GM21723 (cell line): ENCODE measurements at regions not wholly inside any gene's neighbourhood (a gene's known extent, or its start where the extent isn't known, plus 50 kb on each side); places are given as distances from the start of the nearest gene placed in this dataset.
A peak's percentile ranks its signal among the peaks of the same experiment; 100 is the strongest.

Source experiments
- ATAC-seq: cut with Tn5 transposase; IDR thresholded peaks from one replicate; pipeline ENCODE4 v1.9.1; 2021; ENCODE audit warnings: mild to moderate bottlenecking, moderate library complexity; ENCODE audit not compliant: unreplicated experiment

- no peak for ATAC-seq
These were observed 151.0 kb upstream of the DKK2 start for GRCh38 chr4:107187091-107187490.

DNA sequence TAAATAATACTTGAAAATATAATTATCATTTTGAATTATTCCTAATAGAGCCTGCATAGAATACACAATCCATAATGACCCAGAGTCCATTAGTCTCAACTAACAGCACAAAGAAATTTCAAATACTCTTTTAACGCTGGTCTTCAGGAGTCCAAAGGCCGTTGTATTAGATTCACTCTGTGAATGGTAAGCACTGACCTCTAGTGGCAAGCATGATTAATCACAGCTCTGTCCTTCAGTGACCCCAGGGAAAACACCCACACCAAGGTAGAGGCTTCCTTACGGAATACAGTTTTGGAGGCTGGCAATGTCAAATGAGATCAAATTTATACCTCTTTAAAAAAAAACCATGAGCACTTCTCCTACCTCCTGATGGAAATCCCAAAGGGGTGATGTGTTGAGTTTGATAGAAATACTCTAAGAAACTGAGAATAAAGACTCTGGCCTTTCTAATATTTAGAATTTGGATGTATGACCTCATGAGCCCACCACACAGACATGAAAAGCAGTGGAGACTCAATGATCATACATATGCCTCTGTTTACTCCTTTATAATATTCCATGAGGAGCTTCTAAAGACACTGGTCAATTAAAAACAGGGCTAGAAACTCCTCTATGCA, 147.2 kb upstream of the DKK2 start:
- peak; percentile 99 for ATAC-seq

- no peak for ATAC-seq
These were observed 146.2 kb upstream of the DKK2 start for GRCh38 chr4:107182347-107182746.

GRCh38 chr4:107166873-107167450, 130.8 kb upstream of the DKK2 start:
- no peak for ATAC-seq

- ATAC-seq, result no peak
These were observed 130.1 kb upstream of the DKK2 start for GRCh38 chr4:107166181-107166580.

GRCh38 chr4:107164962-107165475, 128.9 kb upstream of the DKK2 start:
- ATAC-seq, result no peak

DNA sequence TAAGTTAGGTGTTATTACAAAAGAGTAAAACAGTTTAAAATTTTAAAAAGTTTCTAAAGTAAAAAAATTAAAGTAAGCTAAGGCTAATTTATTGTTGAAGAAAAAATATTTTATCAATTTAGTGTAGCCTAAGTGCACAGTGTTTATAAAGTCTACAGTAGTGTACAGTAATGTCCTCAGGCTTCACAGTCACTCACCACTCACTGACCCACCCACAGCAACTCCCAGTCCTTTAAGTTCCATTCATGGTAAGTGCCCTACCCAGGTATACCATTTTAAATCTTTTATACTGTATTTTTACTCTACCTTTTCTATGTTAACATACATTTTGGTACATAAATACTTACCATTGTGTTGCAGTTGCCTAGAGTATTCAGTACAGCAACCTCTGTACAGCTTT, 120.3 kb upstream of the DKK2 start:
- ATAC-seq, result no peak

DNA sequence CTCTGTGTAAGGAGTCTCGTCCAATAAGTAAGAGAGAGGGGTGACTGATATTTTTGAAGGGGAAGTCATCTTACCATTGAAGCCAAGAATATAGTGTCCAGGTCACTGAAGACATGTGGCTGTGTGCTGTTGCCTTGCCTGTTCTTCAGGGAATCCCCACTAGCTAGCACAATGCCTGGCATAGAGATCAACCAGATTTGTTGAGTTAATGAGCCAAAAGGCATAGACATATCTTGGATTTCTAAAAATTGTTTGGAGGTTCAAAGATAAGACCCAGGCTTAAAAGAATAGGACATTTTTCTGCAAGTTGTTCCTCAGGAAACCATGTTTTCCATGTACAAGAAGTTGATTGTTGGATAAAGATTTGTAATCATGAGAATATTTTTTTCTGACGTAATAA, 119.3 kb upstream of the DKK2 start:
- ATAC-seq, result no peak

GRCh38 chr4:107153956-107154355, 117.8 kb upstream of the DKK2 start:
- no peak for ATAC-seq

DNA sequence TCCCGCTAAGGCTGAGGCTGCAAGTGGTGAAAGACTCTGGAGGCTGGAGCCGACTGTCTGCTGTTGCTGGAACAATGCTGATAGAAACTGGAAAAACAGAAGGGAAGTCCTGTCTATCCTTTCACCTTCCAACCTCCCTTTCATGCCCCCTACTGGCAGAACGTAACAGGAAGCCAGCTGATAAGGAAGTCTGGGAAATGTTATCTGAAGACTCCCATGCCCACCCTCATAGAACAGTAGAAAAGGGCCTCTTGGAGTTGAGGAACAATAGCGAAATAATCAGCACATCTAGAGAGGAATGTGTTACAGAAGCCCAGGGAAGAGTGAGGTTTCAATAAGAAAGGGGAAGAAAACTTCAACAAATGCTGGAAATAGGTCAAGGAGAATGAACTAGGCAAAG, 117.1 kb upstream of the DKK2 start:
- ATAC-seq, result no peak

GRCh38 chr4:107151173-107151572, 115.1 kb upstream of the DKK2 start:
- no peak for ATAC-seq

DNA sequence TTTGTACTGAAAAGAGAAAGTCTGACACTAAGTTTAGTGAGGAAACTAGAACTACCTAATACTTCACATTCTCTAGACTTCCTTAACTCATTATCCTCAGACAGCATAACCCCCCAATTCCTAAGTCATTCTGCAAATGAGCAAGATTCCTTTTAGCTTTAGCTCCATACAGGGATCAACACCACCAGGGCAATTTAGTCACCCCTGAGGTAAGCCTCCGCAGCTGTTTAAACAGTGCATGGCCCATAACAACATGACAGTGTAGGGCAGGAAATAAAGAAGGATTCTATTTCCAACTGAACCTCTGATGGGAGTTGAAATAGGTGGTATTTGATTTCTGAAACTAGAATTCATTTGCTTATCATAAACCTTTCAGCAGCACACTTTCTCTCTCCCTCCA, 112.8 kb upstream of the DKK2 start:
- ATAC-seq, result no peak

GRCh38 chr4:107147873-107148272, 111.8 kb upstream of the DKK2 start:
- no peak for ATAC-seq

DNA sequence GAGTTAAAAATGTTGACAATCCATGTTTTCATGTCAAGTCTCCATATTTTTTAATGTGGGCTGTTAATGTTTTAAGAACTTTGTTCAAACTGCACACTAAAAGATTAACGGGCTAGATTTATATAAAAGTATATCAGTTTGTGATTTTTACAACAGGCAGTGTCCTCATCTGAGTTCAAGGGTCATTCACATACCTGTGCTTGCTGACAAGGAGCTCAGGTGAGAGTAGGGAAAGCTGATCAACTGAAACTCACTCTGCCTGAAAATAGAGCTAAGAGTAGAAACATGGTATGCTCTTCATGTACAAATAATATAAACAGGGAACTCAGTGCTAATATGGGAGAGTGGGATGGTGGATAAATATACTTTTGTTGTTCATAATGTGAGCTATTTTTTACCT, 102.3 kb upstream of the DKK2 start:
- no peak for ATAC-seq

- no peak for ATAC-seq
These were observed 98.0 kb upstream of the DKK2 start for GRCh38 chr4:107133965-107134653.

GRCh38 chr4:107131295-107131694, 95.2 kb upstream of the DKK2 start:
- no peak for ATAC-seq

DNA sequence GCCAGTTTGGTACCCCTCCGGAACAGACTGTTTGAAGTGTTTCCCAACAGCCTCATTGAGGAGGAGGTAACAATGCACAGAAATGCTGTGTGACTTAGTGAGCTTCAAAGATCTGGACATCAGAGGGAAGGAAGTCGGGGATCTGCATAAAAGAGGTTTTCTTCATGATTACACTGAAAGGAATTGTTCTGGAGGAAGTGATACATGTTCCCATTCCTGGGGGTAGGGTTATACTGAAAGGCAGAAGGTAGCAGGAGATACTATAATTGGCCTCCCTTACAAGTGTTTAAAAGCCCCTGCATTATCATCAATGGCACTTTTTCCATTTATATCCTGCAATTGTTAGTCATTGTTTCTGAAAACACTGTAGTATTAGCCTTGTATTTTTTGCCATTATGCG, 94.0 kb upstream of the DKK2 start:
- no peak for ATAC-seq

GRCh38 chr4:107129611-107130010, 93.5 kb upstream of the DKK2 start:
- ATAC-seq, result no peak

DNA sequence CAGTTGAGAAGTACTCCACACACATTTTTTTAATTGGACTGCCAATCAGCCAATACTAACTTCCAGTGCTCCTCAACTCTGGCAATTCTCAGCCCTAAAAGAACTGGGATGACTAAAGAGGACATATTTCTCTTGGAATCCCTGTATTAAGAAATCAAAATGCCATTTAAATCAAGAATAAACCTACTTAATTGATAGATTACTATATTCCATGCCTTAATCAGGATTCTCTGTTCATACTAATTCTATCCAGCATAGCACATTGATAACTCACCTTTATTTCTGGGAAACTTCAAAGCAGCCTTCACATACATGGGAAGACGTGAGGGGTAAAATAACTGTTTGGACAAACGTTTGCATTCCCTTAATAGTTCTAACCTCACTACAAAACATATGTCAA, 93.0 kb upstream of the DKK2 start:
- ATAC-seq, result no peak

- ATAC-seq, result no peak
These were observed 92.0 kb upstream of the DKK2 start for GRCh38 chr4:107128116-107128515.

DNA sequence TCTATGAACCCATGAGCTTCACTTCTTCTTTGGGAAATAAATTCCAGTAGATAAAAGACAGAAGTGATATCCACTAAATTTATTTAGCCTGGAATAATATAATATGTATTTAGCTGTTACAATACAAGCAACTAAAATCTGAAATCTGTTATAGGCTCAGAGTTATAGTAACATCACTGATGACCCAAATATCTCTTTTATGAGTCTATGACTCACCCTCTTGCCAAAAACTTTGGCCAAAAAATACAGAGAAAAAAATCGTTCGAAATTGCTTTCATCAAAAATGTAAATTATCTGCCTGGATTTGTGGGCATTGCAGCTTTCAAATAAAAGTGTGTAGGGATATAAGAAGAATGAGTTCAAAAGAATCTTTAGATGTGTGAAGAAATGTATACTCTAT, 89.4 kb upstream of the DKK2 start:
- no peak for ATAC-seq

- ATAC-seq, result no peak
These were observed 86.6 kb upstream of the DKK2 start for GRCh38 chr4:107122736-107123135.
